HEK293 (cell line): ENCODE measurements at regions not wholly inside any gene's neighbourhood (a gene's known extent, or its start where the extent isn't known, plus 50 kb on each side); places are given as distances from the start of the nearest gene placed in this dataset.

Experiments
- CTCF ChIA-PET: fragments of 350-600 bp; formaldehyde crosslinking; extraction: SDS; loops from one replicate; lab custom pipeline; 2021; ENCODE audit warnings: antibody characterized with exemption; lab: Yijun Ruan, JAX
- POLR2A ChIA-PET: fragments of 300-600 bp; formaldehyde crosslinking; extraction: SDS; loops from one replicate; lab custom pipeline; 2020; ENCODE audit warnings: antibody characterized with exemption, inconsistent platforms; lab: Yijun Ruan, JAX
- H3K27ac ChIP-seq: fragments of 200-500 bp; sonication (Bioruptor generic); 2 replicates; pipeline ENCODE4 v1.5.1; 2014; ENCODE audit warnings: low read depth, low read length, control low read depth, inconsistent platforms; ENCODE audit errors: extremely low read depth
- H3K36me3 ChIP-seq, 2 experiments: fragments of 200-500 bp in 1 of 2; sonication (Bioruptor generic) in 1 of 2; 1 replicate in 1 of 2; 2 replicates in 1 of 2; pipeline ENCODE4 v1.5.1; 2014 to 2017; ENCODE audit warnings: inconsistent platforms in 2 of 2, low read length in 2 of 2; ENCODE audit not compliant: control insufficient read depth in 2 of 2, insufficient read depth in 1 of 2
- H3K4me1 ChIP-seq: fragments of 200-500 bp; sonication (Bioruptor generic); 2 replicates; pipeline ENCODE4 v1.5.1; 2014; ENCODE audit warnings: mild to moderate bottlenecking, low read length, inconsistent platforms; ENCODE audit not compliant: control insufficient read depth, insufficient read depth
- H3K4me3 ChIP-seq: 2 replicates; pipeline ENCODE4 v1.5.1; 2011; ENCODE audit warnings: low read depth, mild to moderate bottlenecking, control low read depth, low read length, moderate library complexity
- H3K9me3 ChIP-seq: fragments of 200-500 bp; sonication (Bioruptor generic); 2 replicates; pipeline ENCODE4 v1.5.1; 2014; ENCODE audit warnings: low read depth, low read length, inconsistent platforms; ENCODE audit not compliant: control insufficient read depth, insufficient read depth
- BCL11A ChIP-seq: fragments of 450-650 bp; formaldehyde crosslinking; IDR thresholded peaks from 2 replicates; pipeline ENCODE4 v1.5.1; 2016; ENCODE audit warnings: low read depth, missing biosample characterization, missing genetic modification characterization
- KLF10 ChIP-seq: fragments of 450-650 bp; IDR thresholded peaks from 2 replicates; pipeline ENCODE4 v1.5.1; 2018; ENCODE audit warnings: missing biosample characterization, mild to moderate bottlenecking, missing genetic modification characterization
- KLF9 ChIP-seq: fragments of 450-650 bp; formaldehyde crosslinking; IDR thresholded peaks from 2 replicates; pipeline ENCODE4 v1.5.1; 2016; ENCODE audit warnings: missing biosample characterization, missing genetic modification characterization, low read depth
- OVOL3 ChIP-seq: fragments of 450-650 bp; formaldehyde crosslinking; IDR thresholded peaks from 2 replicates; pipeline ENCODE4 v1.5.1; 2016; ENCODE audit warnings: missing biosample characterization, missing genetic modification characterization
- REPIN1 ChIP-seq: fragments of 450-650 bp; formaldehyde crosslinking; IDR thresholded peaks from 2 replicates; pipeline ENCODE4 v1.5.1; 2017; ENCODE audit warnings: missing biosample characterization, missing genetic modification characterization, low read depth
- YY1 ChIP-seq: fragments of 450-650 bp; formaldehyde crosslinking; IDR thresholded peaks from 2 replicates; pipeline ENCODE4 v1.5.1; 2018; ENCODE audit warnings: missing biosample characterization, missing genetic modification characterization
- YY2 ChIP-seq: fragments of 450-650 bp; formaldehyde crosslinking; IDR thresholded peaks from 2 replicates; pipeline ENCODE4 v1.5.1; 2016; ENCODE audit warnings: missing biosample characterization, missing genetic modification characterization
- ZFP3 ChIP-seq: fragments of 450-650 bp; formaldehyde crosslinking; IDR thresholded peaks from 2 replicates; pipeline ENCODE4 v1.5.1; 2016; ENCODE audit warnings: low read depth, missing biosample characterization, missing genetic modification characterization
- ZFP37 ChIP-seq: fragments of 450-650 bp; formaldehyde crosslinking; IDR thresholded peaks from 2 replicates; pipeline ENCODE4 v1.5.1; 2016; ENCODE audit warnings: missing biosample characterization, missing genetic modification characterization
- ZNF155 ChIP-seq: fragments of 450-650 bp; formaldehyde crosslinking; IDR thresholded peaks from 2 replicates; pipeline ENCODE4 v1.5.1; 2016; ENCODE audit warnings: missing biosample characterization, missing genetic modification characterization
- ZNF174 ChIP-seq: fragments of 450-650 bp; formaldehyde crosslinking; IDR thresholded peaks from 2 replicates; pipeline ENCODE4 v1.5.0; 2017; ENCODE audit warnings: missing biosample characterization, mild to moderate bottlenecking, missing genetic modification characterization
- ZNF175 ChIP-seq: fragments of 450-650 bp; formaldehyde crosslinking; IDR thresholded peaks from 2 replicates; pipeline ENCODE4 v1.5.1; 2016; ENCODE audit warnings: missing biosample characterization, missing genetic modification characterization
- ZNF223 ChIP-seq: fragments of 450-650 bp; formaldehyde crosslinking; IDR thresholded peaks from 2 replicates; pipeline ENCODE4 v1.5.1; 2016; ENCODE audit warnings: missing biosample characterization, missing genetic modification characterization
- ZNF24 ChIP-seq: fragments of 450-650 bp; formaldehyde crosslinking; IDR thresholded peaks from 2 replicates; pipeline ENCODE4 v1.5.1; 2016; ENCODE audit warnings: missing biosample characterization, missing genetic modification characterization
- ZNF274 ChIP-seq, 2 experiments: fragments of 200-500 bp in 1 of 2; fragments of 450-650 bp in 1 of 2; sonication (Bioruptor generic) in 1 of 2; formaldehyde crosslinking in 1 of 2; IDR thresholded peaks; 2 replicates each; pipeline versions ENCODE4 v1.5.1 to v1.6.1; 2014 to 2016; ENCODE audit warnings: borderline replicate concordance in 1 of 2, inconsistent platforms in 1 of 2, low read length in 1 of 2, missing biosample characterization in 1 of 2, missing genetic modification characterization in 1 of 2
- ZNF366 ChIP-seq: fragments of 450-650 bp; formaldehyde crosslinking; conservative IDR thresholded peaks from 2 replicates; pipeline ENCODE4 v1.5.1; 2016; ENCODE audit warnings: missing biosample characterization, missing genetic modification characterization
- ZNF416 ChIP-seq: fragments of 450-650 bp; formaldehyde crosslinking; IDR thresholded peaks from 2 replicates; pipeline ENCODE4 v1.5.1; 2016; ENCODE audit warnings: missing biosample characterization, missing genetic modification characterization
- ZNF433 ChIP-seq: fragments of 450-650 bp; formaldehyde crosslinking; IDR thresholded peaks from 2 replicates; pipeline ENCODE4 v1.5.1; 2016; ENCODE audit warnings: missing biosample characterization, missing genetic modification characterization, low read depth
- ZNF501 ChIP-seq: fragments of 450-650 bp; formaldehyde crosslinking; IDR thresholded peaks from 2 replicates; pipeline ENCODE4 v1.5.1; 2016; ENCODE audit warnings: missing biosample characterization, missing genetic modification characterization
- ZNF544 ChIP-seq: fragments of 450-650 bp; formaldehyde crosslinking; IDR thresholded peaks from 2 replicates; pipeline ENCODE4 v1.5.0; 2017; ENCODE audit warnings: missing biosample characterization, missing genetic modification characterization
- ZNF623 ChIP-seq: fragments of 450-650 bp; formaldehyde crosslinking; IDR thresholded peaks from 2 replicates; pipeline ENCODE4 v1.5.1; 2016; ENCODE audit warnings: missing biosample characterization, missing genetic modification characterization
- ZNF792 ChIP-seq: fragments of 450-650 bp; formaldehyde crosslinking; IDR thresholded peaks from 2 replicates; pipeline ENCODE4 v1.5.1; 2016; ENCODE audit warnings: missing biosample characterization, missing genetic modification characterization
- TF ChIP-seq, protein P1 (sequence below): fragments of 450-650 bp; formaldehyde crosslinking; IDR thresholded peaks from 2 replicates; pipeline ENCODE4 v1.5.1; 2017; ENCODE audit warnings: missing biosample characterization, missing genetic modification characterization
- TF ChIP-seq, protein P2 (sequence below): fragments of 450-650 bp; formaldehyde crosslinking; IDR thresholded peaks from 2 replicates; pipeline ENCODE4 v1.5.1; 2017; ENCODE audit warnings: missing biosample characterization, missing genetic modification characterization
- TF ChIP-seq, protein P3 (sequence below): fragments of 450-650 bp; formaldehyde crosslinking; optimal IDR thresholded peaks from 2 replicates; pipeline ENCODE3; 2016; ENCODE audit warnings: missing biosample characterization, mild to moderate bottlenecking, missing genetic modification characterization

- Histone ChIP-seq H3K36me3 (no peaks in the 10 kb centered on the region), H3K27ac (no peak overlapping the region), H3K4me1 (no peaks in the 10 kb centered on the region), H3K9me3 (no peaks in the 10 kb centered on the region; the same call in none of the 2 replicates), H3K4me3 (no peak overlapping the region)
- ChIA-PET POLR2A (no interaction called here), CTCF (interaction anchor here (0.6 to 3.5 kb wide), 9 partner anchors 9 to 72 kb away, joined by 3 to 23 read pairs (median 4); no protein-coding TSS in a partner anchor)
- 0 out of 2 replicates have a peak, but pooled peaks have one; percentile 21 for TF ChIP-seq KLF9
- TF ChIP-seq, protein P1, sequence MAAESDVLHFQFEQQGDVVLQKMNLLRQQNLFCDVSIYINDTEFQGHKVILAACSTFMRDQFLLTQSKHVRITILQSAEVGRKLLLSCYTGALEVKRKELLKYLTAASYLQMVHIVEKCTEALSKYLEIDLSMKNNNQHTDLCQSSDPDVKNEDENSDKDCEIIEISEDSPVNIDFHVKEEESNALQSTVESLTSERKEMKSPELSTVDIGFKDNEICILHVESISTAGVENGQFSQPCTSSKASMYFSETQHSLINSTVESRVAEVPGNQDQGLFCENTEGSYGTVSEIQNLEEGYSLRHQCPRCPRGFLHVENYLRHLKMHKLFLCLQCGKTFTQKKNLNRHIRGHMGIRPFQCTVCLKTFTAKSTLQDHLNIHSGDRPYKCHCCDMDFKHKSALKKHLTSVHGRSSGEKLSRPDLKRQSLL (tag by site-specific recombination) = no peak
These were observed 1079.4 kb downstream of the TMEM121 start for GRCh38 chr14:106605548-106606448.

DNA sequence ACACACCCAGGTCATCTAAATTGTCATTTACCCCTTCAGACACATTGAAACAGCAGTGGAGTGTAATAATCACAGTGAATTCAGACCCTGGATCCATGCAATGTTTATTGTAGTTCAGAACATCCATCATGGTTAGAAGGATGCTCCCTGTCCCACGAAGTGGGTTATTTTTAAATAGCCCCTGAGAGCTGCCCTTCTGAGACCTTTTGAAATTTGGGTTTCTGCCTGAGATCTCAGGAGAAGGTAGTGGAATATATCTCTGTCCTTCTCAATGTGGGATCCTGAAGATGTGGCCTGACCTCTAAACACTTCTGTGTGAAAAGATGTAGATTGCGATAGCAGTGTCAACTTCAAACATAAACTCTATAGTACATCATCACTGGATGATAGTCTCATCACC lies 1080.6 kb downstream of the TMEM121 start:
- TF ChIP-seq REPIN1 (tag by site-specific recombination) (no peak), BCL11A (tag by site-specific recombination) (no peak), ZNF174 (tag by site-specific recombination) (no peak), ZNF501 (tag by site-specific recombination) (no peak), ZNF544 (tag by site-specific recombination) (no peak), ZNF155 (tag by site-specific recombination) (no peak)
- TF ChIP-seq, protein P2, sequence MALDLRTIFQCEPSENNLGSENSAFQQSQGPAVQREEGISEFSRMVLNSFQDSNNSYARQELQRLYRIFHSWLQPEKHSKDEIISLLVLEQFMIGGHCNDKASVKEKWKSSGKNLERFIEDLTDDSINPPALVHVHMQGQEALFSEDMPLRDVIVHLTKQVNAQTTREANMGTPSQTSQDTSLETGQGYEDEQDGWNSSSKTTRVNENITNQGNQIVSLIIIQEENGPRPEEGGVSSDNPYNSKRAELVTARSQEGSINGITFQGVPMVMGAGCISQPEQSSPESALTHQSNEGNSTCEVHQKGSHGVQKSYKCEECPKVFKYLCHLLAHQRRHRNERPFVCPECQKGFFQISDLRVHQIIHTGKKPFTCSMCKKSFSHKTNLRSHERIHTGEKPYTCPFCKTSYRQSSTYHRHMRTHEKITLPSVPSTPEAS (tag by site-specific recombination) = no peak
- ChIA-PET POLR2A (no interaction called here), CTCF (interaction anchor here (0.5 to 1.8 kb wide), 5 partner anchors 8 to 56 kb away, joined by 3 to 11 read pairs (median 3); no protein-coding TSS in a partner anchor)
- no peak overlapping the region for H3K27ac ChIP-seq
- no peaks in the 10 kb centered on the region for H3K4me1 ChIP-seq
- H3K36me3 ChIP-seq = no peaks in the 10 kb centered on the region
- H3K9me3 ChIP-seq = no peaks in the 10 kb centered on the region; the same call in none of the 2 replicates
- H3K4me3 ChIP-seq = no peak overlapping the region

- POLR2A ChIA-PET = no interaction called here
- Histone ChIP-seq H3K9me3 (no peaks in the 10 kb centered on the region; the same call in 1 of the 2 replicates), H3K4me1 (no peaks in the 10 kb centered on the region), H3K27ac (no peak overlapping the region), H3K4me3 (no peak overlapping the region), H3K36me3 (no peaks in the 10 kb centered on the region)
- CTCF ChIA-PET = interaction anchor here (0.7 to 0.9 kb wide), 2 partner anchors 54 to 148 kb away, joined by 3 read pairs; no protein-coding TSS in a partner anchor
- no peak for TF ChIP-seq KLF10 (tag by site-specific recombination)
- no peak for TF ChIP-seq ZFP37 (tag by site-specific recombination)
- no peak for TF ChIP-seq ZFP3 (tag by site-specific recombination)
- TF ChIP-seq YY1 (tag by site-specific recombination) = no peak
These were observed 1084.3 kb downstream of the TMEM121 start for GRCh38 chr14:106610691-106611090.

GRCh38 chr14:106613256-106613655 lies 1086.9 kb downstream of the TMEM121 start:
- H3K27ac ChIP-seq = no peak overlapping the region
- TF ChIP-seq ZNF792 (no peak), ZNF175 (tag by site-specific recombination) (no peak), ZNF416 (tag by site-specific recombination) (no peak), ZNF274 (IDR thresholded peaks at IDR 0.05; ENCODE audit: low read length) (no peak), ZNF274 (tag by site-specific recombination; IDR thresholded peaks at IDR 0.05; ENCODE audit: borderline replicate concordance) (no peak), ZNF24 (tag by site-specific recombination) (no peak), OVOL3 (tag by site-specific recombination) (no peak), YY2 (tag by site-specific recombination) (no peak), ZNF223 (tag by site-specific recombination) (no peak), ZNF623 (tag by site-specific recombination) (no peak), ZNF366 (tag by site-specific recombination) (no peak), ZNF433 (tag by site-specific recombination) (no peak)
- TF ChIP-seq, protein P3, sequence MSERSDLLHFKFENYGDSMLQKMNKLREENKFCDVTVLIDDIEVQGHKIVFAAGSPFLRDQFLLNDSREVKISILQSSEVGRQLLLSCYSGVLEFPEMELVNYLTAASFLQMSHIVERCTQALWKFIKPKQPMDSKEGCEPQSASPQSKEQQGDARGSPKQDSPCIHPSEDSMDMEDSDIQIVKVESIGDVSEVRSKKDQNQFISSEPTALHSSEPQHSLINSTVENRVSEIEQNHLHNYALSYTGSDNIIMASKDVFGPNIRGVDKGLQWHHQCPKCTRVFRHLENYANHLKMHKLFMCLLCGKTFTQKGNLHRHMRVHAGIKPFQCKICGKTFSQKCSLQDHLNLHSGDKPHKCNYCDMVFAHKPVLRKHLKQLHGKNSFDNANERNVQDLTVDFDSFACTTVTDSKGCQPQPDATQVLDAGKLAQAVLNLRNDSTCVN = no peak
- TF ChIP-seq, all 188 proteins: peak for 0
- H3K4me1 ChIP-seq = no peaks in the 10 kb centered on the region
- H3K4me3 ChIP-seq = no peak overlapping the region
- H3K9me3 ChIP-seq = no peaks in the 10 kb centered on the region; the same call in 1 of the 2 replicates
- no peaks in the 10 kb centered on the region for H3K36me3 ChIP-seq
- CTCF ChIA-PET = interaction anchor here (0.6 to 1.6 kb wide), 3 partner anchors 9 to 74 kb away, joined by 3 to 5 read pairs (median 4); no protein-coding TSS in a partner anchor
- POLR2A ChIA-PET = no interaction called here
